Endothelial cell of umbilical vein (primary cell): ENCODE measurements at regions not wholly inside any gene's neighbourhood (a gene's known extent, or its start where the extent isn't known, plus 50 kb on each side); places are given as distances from the start of the nearest gene placed in this dataset.

Experiments used
- CTCF ChIP-seq, 2 donors: IDR thresholded peaks; 1 replicate in 1 of 2; 2 replicates in 1 of 2; pipeline ENCODE4 v1.5.1; 2011; ENCODE audit warnings: low read length in 2 of 2, mild to moderate bottlenecking in 2 of 2, moderate library complexity in 2 of 2, control low read depth in 1 of 2, inconsistent platforms in 1 of 2, low read depth in 1 of 2; ENCODE audit not compliant: insufficient read depth in 1 of 2; ENCODE audit errors: extremely low read depth in 1 of 2
- FOS ChIP-seq: IDR thresholded peaks from 2 replicates; pipeline ENCODE4 v1.6.1; 2011; ENCODE audit warnings: mild to moderate bottlenecking, low read length, moderate library complexity, borderline replicate concordance; ENCODE audit not compliant: insufficient read depth
- GATA2 ChIP-seq: IDR thresholded peaks from 2 replicates; pipeline ENCODE4 v1.7.0; 2011; ENCODE audit warnings: low read depth, mild to moderate bottlenecking, moderate library complexity, mixed read lengths, low read length; ENCODE audit not compliant: insufficient read length, insufficient read depth
- JUN ChIP-seq: IDR thresholded peaks from 2 replicates; pipeline ENCODE4 v1.6.1; 2011; ENCODE audit warnings: borderline replicate concordance, low read depth; ENCODE audit not compliant: insufficient read length, insufficient read depth
- MAX ChIP-seq: IDR thresholded peaks from 2 replicates; pipeline ENCODE4 v1.6.1; 2011; ENCODE audit not compliant: insufficient read depth, insufficient read length
- POLR2A ChIP-seq: IDR thresholded peaks from 2 replicates; pipeline ENCODE4 v1.6.1; 2012; ENCODE audit warnings: low read depth, mild to moderate bottlenecking, control low read depth, low read length
- POLR2AphosphoS5 ChIP-seq: IDR thresholded peaks from 2 replicates; pipeline ENCODE4 v1.6.1; 2012; ENCODE audit warnings: low read depth, mild to moderate bottlenecking, control low read depth, low read length, moderate library complexity; ENCODE audit not compliant: insufficient read depth

- TF ChIP-seq CTCF (IDR thresholded peaks at IDR 0.05; ENCODE audit: extremely low read depth in 1 of 2, insufficient read depth in 1 of 2, low read depth in 1 of 2, low read length in 2 of 2), result no peak
- no peak for TF ChIP-seq POLR2AphosphoS5
- no peak for TF ChIP-seq JUN
- no peak for TF ChIP-seq FOS
- TF ChIP-seq POLR2A, result no peak
- TF ChIP-seq GATA2, result no peak
- no peak for TF ChIP-seq MAX
Observed at GRCh38 chr19:20271215-20271926, 104.4 kb downstream of the ZNF486 start.
